Suprapubic skin (tissue), 3 donors: ENCODE measurements at regions not wholly inside any gene's neighbourhood (a gene's known extent, or its start where the extent isn't known, plus 50 kb on each side); places are given as distances from the start of the nearest gene placed in this dataset.

Experiments
- CTCF ChIP-seq, 2 donors: fragments of 200-600 bp in 1 of 2; fragments of 450-650 bp in 1 of 2; sonication (generic) in 1 of 2; IDR thresholded peaks; one replicate each; pipeline ENCODE4 v1.5.1; 2016 to 2019; ENCODE audit warnings: antibody characterized with exemption in 2 of 2, mild to moderate bottlenecking in 1 of 2, moderate library complexity in 1 of 2
- POLR2A ChIP-seq, 2 donors: fragments of 450-650 bp; IDR thresholded peaks; one replicate each; pipeline ENCODE4 v1.6.1; 2017; ENCODE audit warnings: antibody characterized with exemption in 2 of 2, mild to moderate bottlenecking in 2 of 2, moderate library complexity in 2 of 2

- TF ChIP-seq CTCF (IDR thresholded peaks at IDR 0.05) (no peak), POLR2A (IDR thresholded peaks at IDR 0.05) (no peak)
Measured at GRCh38 chr2:235238537-235238936, 255.3 kb upstream of the AGAP1 start.
